IMR-90 (cell line): ENCODE measurements at regions not wholly inside any gene's neighbourhood (a gene's known extent, or its start where the extent isn't known, plus 50 kb on each side); places are given as distances from the start of the nearest gene placed in this dataset.

Source experiments
- BHLHE40 ChIP-seq: fragments of 150-350 bp; IDR thresholded peaks from 2 replicates; pipeline ENCODE4 v1.6.1; 2016; ENCODE audit warnings: mild to moderate bottlenecking, low read depth, low read length
- CEBPB ChIP-seq: IDR thresholded peaks from 2 replicates; pipeline ENCODE4 v1.6.1; 2012; ENCODE audit warnings: low read depth, low read length, improper control_type of control experiment
- CTCF ChIP-seq: conservative IDR thresholded peaks from 2 replicates; pipeline ENCODE4 v1.5.1; 2012; ENCODE audit warnings: mild to moderate bottlenecking, low read depth, low read length, improper control_type of control experiment
- ELK1 ChIP-seq: fragments of 150-350 bp; IDR thresholded peaks from 2 replicates; pipeline ENCODE4 v1.6.1; 2016; ENCODE audit warnings: low read depth, mild to moderate bottlenecking, low read length, moderate library complexity, borderline replicate concordance
- FOS ChIP-seq: fragments of 150-350 bp; IDR thresholded peaks from 2 replicates; pipeline ENCODE4 v1.6.1; 2016; ENCODE audit warnings: low read depth, low read length
- MXI1 ChIP-seq: IDR thresholded peaks from 2 replicates; pipeline ENCODE4 v1.6.1; 2012; ENCODE audit warnings: low read depth, mild to moderate bottlenecking, low read length, moderate library complexity, borderline replicate concordance
- POLR2A ChIP-seq: IDR thresholded peaks from 2 replicates; pipeline ENCODE4 v1.6.1; 2012; ENCODE audit warnings: mild to moderate bottlenecking, low read depth, low read length
- RAD21 ChIP-seq: IDR thresholded peaks from 2 replicates; pipeline ENCODE4 v1.6.1; 2012; ENCODE audit warnings: low read length, improper control_type of control experiment
- RCOR1 ChIP-seq: IDR thresholded peaks from 2 replicates; pipeline ENCODE4 v1.6.1; 2012; ENCODE audit warnings: mild to moderate bottlenecking, low read length, improper control_type of control experiment; ENCODE audit not compliant: insufficient replicate concordance
- RFX5 ChIP-seq: IDR thresholded peaks from 2 replicates; pipeline ENCODE4 v1.8.0; 2012; ENCODE audit warnings: low read depth, mild to moderate bottlenecking, low read length, moderate library complexity
- SMC3 ChIP-seq: fragments of 150-350 bp; IDR thresholded peaks from 2 replicates; pipeline ENCODE4 v1.6.1; 2016; ENCODE audit warnings: low read depth, mild to moderate bottlenecking, antibody characterized with exemption, low read length, moderate library complexity
- USF2 ChIP-seq: fragments of 150-350 bp; IDR thresholded peaks from 2 replicates; pipeline ENCODE4 v1.6.1; 2017; ENCODE audit warnings: mild to moderate bottlenecking, antibody characterized with exemption, low read length, low read depth

DNA sequence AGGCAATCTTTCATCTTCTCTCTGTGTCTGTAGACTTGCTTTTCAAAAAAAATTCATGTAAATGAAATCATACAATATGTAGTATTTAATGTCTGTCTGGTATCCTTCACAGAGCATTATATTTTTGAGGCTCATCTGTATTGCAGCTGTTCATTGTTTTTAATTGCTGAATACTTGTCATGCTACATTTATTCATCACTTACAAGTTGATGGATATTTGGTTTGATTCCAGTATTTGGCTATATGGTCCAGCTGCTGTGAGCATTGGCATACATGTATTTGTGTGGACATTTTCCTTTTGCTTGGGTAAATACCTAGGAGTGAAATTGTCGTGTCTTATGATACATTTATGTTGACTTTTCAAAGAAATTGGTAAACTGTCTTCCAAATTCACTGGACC, 441.4 kb downstream of the DCDC2C start:
- no peak for TF ChIP-seq CTCF
- TF ChIP-seq FOS = no peak
- TF ChIP-seq CEBPB = no peak
- TF ChIP-seq POLR2A = no peak
- TF ChIP-seq RCOR1 = no peak
- no peak for TF ChIP-seq RFX5
- TF ChIP-seq SMC3 = no peak
- TF ChIP-seq RAD21 = no peak
- TF ChIP-seq USF2 = no peak
- no peak for TF ChIP-seq MXI1
- no peak for TF ChIP-seq ELK1
- TF ChIP-seq BHLHE40 = no peak
